ENCODE measurements at regions not wholly inside any gene's neighbourhood (a gene's known extent, or its start where the extent isn't known, plus 50 kb on each side); places are given as distances from the start of the nearest gene placed in this dataset.
"Not testable (repeated sequence)": the region's sequence is repeated elsewhere in the genome, so short reads cannot be mapped to it uniquely, and the experiment has no call there.

GRCh38 chr6:80439721-80440470, 333.4 kb downstream of the BCKDHB start:
- no peak for DNase-seq

- DNase-seq: no peak
Measured at GRCh38 chr6:80438772-80439171, 332.3 kb downstream of the BCKDHB start.

- no peak for DNase-seq
Measured at GRCh38 chr6:80437801-80438200, 331.3 kb downstream of the BCKDHB start.

- no peak for DNase-seq
Measured at GRCh38 chr6:80437221-80437620, 330.8 kb downstream of the BCKDHB start.

GRCh38 chr6:80436663-80437062, 330.2 kb downstream of the BCKDHB start:
- DNase-seq: no peak

- DNase-seq: no peak
Measured at GRCh38 chr6:80435457-80435856, 329.0 kb downstream of the BCKDHB start.

- no peak for DNase-seq
Measured at GRCh38 chr6:80434691-80435350, 328.4 kb downstream of the BCKDHB start.

- no peak for DNase-seq
Measured at GRCh38 chr6:80433673-80434025, 327.2 kb downstream of the BCKDHB start.

- no peak for DNase-seq
Measured at GRCh38 chr6:80433010-80433672, 326.7 kb downstream of the BCKDHB start.

GRCh38 chr6:80425089-80425823, 318.8 kb downstream of the BCKDHB start:
- no peak for DNase-seq

- no peak for DNase-seq
Measured at GRCh38 chr6:80411486-80411885, 305.0 kb downstream of the BCKDHB start.

GRCh38 chr6:80407976-80408375, 301.5 kb downstream of the BCKDHB start:
- DNase-seq: not testable (repeated sequence)

GRCh38 chr6:80404889-80405288, 298.4 kb downstream of the BCKDHB start:
- no peak for DNase-seq

- no peak for DNase-seq
Measured at GRCh38 chr6:80403365-80403764, 296.9 kb downstream of the BCKDHB start.

GRCh38 chr6:80402266-80402665, 295.8 kb downstream of the BCKDHB start:
- no peak for DNase-seq
